Stromal cell of bone marrow (primary cell): ENCODE measurements at regions not wholly inside any gene's neighbourhood (a gene's known extent, or its start where the extent isn't known, plus 50 kb on each side); places are given as distances from the start of the nearest gene placed in this dataset.
"Not testable (repeated sequence)": the region's sequence is repeated elsewhere in the genome, so short reads cannot be mapped to it uniquely, and the experiment has no call there.

Source experiments
- DNase-seq: peaks from one replicate; pipeline ENCODE4 v3.0.0-alpha.2; 2012; ENCODE audit warnings: low read depth

GRCh38 chr10:3932597-3933375, 147.8 kb upstream of the KLF6 start:
- no peak for DNase-seq

- DNase-seq: no peak
These were observed 146.9 kb upstream of the KLF6 start for GRCh38 chr10:3931901-3932300.

GRCh38 chr10:3931224-3931623, 146.2 kb upstream of the KLF6 start:
- DNase-seq: no peak

- DNase-seq: no peak
These were observed 143.6 kb upstream of the KLF6 start for GRCh38 chr10:3928569-3928968.

GRCh38 chr10:3928078-3928477, 143.1 kb upstream of the KLF6 start:
- no peak for DNase-seq

GRCh38 chr10:3926675-3927525, 141.9 kb upstream of the KLF6 start:
- no peak for DNase-seq

GRCh38 chr10:3926258-3926657, 141.2 kb upstream of the KLF6 start:
- no peak for DNase-seq

GRCh38 chr10:3925184-3925583, 140.2 kb upstream of the KLF6 start:
- DNase-seq: no peak

- DNase-seq: peak; percentile 93
These were observed 139.3 kb upstream of the KLF6 start for GRCh38 chr10:3924344-3924743.

- no peak for DNase-seq
These were observed 138.0 kb upstream of the KLF6 start for GRCh38 chr10:3923033-3923432.

GRCh38 chr10:3919709-3920308, 134.8 kb upstream of the KLF6 start:
- no peak for DNase-seq

GRCh38 chr10:3917392-3917791, 132.4 kb upstream of the KLF6 start:
- not testable (repeated sequence) for DNase-seq

GRCh38 chr10:3914733-3915132, 129.7 kb upstream of the KLF6 start:
- no peak for DNase-seq

GRCh38 chr10:3911713-3912442, 126.9 kb upstream of the KLF6 start:
- no peak for DNase-seq

GRCh38 chr10:3911241-3911640, 126.2 kb upstream of the KLF6 start:
- no peak for DNase-seq

GRCh38 chr10:3909339-3909738, 124.3 kb upstream of the KLF6 start:
- DNase-seq: no peak

- DNase-seq: peak; percentile 37
These were observed 123.2 kb upstream of the KLF6 start for GRCh38 chr10:3908183-3908582.

- peak; percentile 45 for DNase-seq
These were observed 122.5 kb upstream of the KLF6 start for GRCh38 chr10:3907514-3907913.

GRCh38 chr10:3906511-3907111, 121.6 kb upstream of the KLF6 start:
- no peak for DNase-seq

GRCh38 chr10:3904419-3904960, 119.5 kb upstream of the KLF6 start:
- no peak for DNase-seq

- peak; percentile 37 for DNase-seq
These were observed 117.9 kb upstream of the KLF6 start for GRCh38 chr10:3902809-3903410.
